HL-60 (cell line): ENCODE measurements at regions not wholly inside any gene's neighbourhood (a gene's known extent, or its start where the extent isn't known, plus 50 kb on each side); places are given as distances from the start of the nearest gene placed in this dataset.

Experiments used
- CTCF ChIP-seq: IDR thresholded peaks from one replicate; pipeline ENCODE4 v1.5.1; 2011; ENCODE audit warnings: low read length, control low read depth, inconsistent platforms; ENCODE audit not compliant: insufficient read depth
- GABPA ChIP-seq: IDR thresholded peaks from 2 replicates; pipeline ENCODE4 v1.6.1; 2012; ENCODE audit warnings: low read depth
- POLR2AphosphoS5 ChIP-seq: IDR thresholded peaks from 2 replicates; pipeline ENCODE4 v1.6.1; 2012; ENCODE audit warnings: low read depth
- SPI1 ChIP-seq: IDR thresholded peaks from 2 replicates; pipeline ENCODE4 v1.6.1; 2012; ENCODE audit warnings: low read depth, mild to moderate bottlenecking, borderline replicate concordance
- TF ChIP-seq, protein P1 (sequence below): IDR thresholded peaks from 2 replicates; pipeline ENCODE4 v1.6.1; 2012; ENCODE audit warnings: low read depth; ENCODE audit not compliant: insufficient replicate concordance

GRCh38 chr4:62191451-62192240 is 991.5 kb downstream of the ADGRL3 start:
- TF ChIP-seq CTCF (no peak), POLR2AphosphoS5 (no peak), GABPA (no peak), SPI1 (no peak)
- TF ChIP-seq, protein P1, sequence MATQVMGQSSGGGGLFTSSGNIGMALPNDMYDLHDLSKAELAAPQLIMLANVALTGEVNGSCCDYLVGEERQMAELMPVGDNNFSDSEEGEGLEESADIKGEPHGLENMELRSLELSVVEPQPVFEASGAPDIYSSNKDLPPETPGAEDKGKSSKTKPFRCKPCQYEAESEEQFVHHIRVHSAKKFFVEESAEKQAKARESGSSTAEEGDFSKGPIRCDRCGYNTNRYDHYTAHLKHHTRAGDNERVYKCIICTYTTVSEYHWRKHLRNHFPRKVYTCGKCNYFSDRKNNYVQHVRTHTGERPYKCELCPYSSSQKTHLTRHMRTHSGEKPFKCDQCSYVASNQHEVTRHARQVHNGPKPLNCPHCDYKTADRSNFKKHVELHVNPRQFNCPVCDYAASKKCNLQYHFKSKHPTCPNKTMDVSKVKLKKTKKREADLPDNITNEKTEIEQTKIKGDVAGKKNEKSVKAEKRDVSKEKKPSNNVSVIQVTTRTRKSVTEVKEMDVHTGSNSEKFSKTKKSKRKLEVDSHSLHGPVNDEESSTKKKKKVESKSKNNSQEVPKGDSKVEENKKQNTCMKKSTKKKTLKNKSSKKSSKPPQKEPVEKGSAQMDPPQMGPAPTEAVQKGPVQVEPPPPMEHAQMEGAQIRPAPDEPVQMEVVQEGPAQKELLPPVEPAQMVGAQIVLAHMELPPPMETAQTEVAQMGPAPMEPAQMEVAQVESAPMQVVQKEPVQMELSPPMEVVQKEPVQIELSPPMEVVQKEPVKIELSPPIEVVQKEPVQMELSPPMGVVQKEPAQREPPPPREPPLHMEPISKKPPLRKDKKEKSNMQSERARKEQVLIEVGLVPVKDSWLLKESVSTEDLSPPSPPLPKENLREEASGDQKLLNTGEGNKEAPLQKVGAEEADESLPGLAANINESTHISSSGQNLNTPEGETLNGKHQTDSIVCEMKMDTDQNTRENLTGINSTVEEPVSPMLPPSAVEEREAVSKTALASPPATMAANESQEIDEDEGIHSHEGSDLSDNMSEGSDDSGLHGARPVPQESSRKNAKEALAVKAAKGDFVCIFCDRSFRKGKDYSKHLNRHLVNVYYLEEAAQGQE = no peak
